Activated gamma-delta T cell treated with Interleukin-2 at 50 U/mL for 16 hours (primary cell): ENCODE measurements at regions not wholly inside any gene's neighbourhood (a gene's known extent, or its start where the extent isn't known, plus 50 kb on each side); places are given as distances from the start of the nearest gene placed in this dataset.

ENCODE experiments used
- DNase-seq: peaks from one replicate; pipeline ENCODE4 v3.0.0-alpha.2; 2020

DNA sequence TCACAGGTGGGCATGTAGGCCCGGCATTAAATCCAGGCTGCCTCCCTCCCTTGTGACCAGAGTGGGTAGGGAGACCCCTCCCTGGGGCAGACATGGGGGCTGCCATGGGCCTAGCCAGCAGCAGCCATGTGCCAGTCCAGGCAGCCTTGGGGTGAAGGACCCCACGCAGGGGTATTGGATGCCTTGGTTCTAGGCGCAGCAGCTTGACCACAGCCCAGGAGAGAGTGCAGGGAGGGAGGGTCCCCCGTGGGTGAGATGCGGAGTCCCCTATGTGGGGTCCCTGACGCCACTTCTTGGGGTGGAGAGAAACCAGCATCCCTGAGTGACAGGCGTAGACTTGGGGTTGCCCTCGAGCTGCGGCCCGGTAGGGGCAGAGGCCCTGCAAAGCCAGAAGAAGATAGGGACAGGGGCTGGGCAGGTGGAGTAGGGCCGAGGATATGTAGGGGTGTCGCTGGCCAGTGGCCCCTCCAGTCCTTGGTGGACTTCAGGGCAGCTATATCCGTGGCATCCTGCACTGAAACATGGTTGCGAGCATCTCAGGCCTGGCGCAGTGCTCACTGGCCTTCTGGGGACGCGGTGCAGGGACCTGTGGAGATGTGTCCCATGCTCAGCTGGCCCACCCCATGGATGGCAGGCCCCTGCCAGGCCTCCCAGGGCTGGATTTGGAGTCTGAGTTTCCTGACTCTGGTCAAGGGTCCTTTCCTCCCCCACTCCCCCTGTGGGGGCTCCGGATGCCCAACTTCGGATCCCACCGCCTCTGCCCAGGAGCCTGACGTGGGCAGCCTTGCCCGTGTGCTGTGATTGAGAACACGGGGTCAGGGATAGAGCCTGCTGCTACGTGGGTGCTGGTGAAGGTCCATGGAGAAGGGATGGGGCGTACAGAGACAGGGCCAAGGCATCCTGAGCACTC lies 1179.8 kb downstream of the BRD1 start:
- no peak for DNase-seq

DNA sequence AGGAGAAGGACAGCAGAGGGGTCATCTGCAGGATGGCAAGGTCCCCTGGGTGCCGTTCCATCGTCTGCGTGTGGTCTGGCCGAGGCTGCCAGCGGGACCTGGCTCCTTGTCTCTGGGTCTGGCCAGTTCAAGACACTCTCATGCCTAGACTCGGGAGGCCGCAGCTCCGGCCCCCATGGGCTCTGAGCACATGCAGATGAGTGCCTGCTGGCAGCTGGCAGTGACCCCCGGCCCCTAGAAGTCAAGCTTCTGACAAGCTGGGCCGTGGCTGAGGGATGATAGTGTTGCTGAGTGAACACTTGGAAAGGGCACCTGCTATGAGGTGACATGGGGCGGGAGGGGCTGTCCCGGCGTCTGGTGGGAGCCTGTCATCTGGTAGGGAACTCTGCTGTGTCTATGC lies 1180.6 kb downstream of the BRD1 start:
- DNase-seq: no peak

DNA sequence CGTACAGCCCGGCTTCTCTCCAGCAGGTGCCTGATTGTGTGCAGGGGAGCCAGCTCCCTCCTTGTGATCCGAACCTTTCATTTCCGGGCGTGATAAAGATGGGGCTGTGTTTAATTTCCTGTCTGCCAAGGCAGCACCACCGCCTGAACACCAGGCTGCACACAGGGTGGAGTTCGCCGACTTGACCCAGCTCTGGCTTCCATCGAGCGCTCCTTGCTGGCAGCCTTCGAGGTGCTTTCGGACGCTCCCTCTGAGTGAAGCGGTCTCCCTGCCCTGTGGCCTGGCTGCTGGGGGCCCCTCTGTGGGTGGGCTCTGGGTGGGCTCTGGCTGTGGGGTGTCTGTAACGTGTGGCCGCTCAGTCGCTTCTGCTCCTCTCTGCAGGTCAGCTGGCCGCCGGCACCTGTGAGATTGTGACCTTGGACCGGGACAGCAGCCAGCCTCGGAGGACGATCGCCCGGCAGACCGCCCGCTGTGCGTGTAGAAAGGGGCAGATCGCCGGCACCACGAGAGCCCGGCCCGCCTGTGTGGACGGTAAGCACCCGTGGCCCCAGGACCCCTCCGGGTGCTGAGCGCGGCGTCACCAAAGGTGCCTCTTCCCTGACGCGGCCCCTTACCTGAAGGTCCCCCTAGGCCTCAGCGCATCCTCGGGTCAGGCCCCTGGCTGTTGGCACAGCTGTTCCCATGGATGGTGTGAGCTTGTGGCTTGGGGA lies 1181.3 kb downstream of the BRD1 start:
- no peak for DNase-seq

DNA sequence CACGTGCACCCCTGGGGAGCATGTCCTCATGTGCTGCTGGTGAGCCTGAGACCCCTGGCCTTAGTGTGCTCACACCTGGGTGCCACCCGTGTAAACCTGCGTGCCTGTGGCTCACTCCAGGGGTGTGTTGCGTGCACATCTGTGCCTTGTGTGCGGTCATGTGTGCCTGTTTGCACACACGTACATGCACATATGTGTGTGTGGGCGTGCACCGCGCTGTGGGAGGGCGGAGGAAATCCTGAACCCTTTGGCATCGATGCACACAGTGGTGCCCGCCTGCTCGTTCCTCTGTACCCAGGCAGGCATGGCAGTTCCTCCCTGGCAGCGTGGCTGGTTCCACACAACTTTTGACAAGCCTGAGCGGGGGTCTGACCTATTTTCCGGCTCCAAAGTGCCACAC lies 1181.9 kb downstream of the BRD1 start:
- no peak for DNase-seq

DNA sequence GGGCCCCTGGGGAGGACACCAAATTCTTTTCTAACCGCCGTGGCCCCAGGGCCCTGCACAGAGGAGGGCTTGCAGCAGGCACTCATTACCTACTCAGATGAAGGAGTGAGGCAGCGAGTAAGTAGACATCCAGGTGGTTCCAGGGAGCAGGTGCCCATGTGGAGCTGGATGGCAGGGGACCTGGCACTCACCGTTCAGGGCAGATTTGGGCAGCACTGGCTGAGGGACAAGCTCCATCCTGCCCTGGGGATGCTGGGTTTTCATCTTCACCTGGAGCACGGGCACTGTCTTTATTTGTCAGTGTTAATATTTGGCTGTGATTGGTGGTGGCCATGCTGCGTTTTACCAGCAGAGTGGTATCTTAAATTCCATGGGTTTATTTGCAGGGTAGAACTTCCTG lies 1182.7 kb downstream of the BRD1 start:
- DNase-seq: no peak

DNA sequence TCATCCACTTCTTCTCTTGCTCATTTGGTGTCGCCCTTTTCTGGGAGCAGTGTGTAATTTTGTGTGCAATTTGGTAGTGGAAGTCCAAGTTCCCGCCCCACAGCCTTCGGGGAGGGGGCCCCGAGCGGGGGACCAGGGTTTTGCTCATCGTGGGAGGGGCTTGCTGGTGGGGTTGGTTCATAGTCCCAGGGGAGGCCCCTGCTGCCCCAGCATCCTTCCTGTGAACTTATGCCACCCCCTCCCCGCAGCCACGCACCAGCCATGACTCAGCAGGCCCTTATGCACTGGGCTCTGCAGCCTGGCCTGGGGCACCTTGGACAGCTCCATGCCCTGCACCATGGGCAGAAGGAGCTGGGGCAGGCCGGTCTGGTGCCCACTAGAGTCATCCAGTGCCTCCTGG lies 1183.6 kb downstream of the BRD1 start:
- DNase-seq: no peak

DNA sequence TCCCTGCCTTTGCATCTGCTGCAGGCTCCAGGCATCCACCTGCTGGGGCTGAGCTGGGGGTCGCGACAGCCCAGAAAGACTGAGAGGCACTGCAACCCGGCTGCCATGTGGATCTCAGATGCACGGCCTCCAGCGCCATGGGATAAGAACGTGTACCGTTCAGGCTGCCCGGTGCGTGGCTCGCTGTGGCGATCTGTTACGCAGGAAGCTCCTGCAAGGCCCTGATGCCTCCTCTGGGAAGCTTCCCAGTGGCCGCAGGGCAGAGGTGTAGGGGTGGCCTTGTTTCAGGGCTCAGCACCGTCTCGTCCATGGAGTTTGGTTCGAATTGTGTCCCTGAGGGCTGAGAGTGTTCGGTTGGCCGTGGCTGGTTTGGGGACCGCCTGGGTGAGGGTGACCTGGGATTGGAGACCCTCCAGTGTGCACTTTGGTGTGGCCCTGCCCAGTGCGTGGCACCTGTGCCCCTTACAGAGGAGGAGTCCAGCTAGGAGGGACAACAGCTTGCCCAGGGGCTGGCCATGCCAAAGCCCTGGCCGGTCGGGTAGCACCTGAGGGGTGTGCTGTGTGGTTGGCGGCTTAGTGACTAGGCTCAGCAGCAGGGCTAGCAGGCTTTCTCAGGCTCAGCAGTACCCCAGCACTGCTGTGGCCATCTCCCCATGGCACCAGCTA lies 1184.5 kb downstream of the BRD1 start:
- DNase-seq: no peak

DNA sequence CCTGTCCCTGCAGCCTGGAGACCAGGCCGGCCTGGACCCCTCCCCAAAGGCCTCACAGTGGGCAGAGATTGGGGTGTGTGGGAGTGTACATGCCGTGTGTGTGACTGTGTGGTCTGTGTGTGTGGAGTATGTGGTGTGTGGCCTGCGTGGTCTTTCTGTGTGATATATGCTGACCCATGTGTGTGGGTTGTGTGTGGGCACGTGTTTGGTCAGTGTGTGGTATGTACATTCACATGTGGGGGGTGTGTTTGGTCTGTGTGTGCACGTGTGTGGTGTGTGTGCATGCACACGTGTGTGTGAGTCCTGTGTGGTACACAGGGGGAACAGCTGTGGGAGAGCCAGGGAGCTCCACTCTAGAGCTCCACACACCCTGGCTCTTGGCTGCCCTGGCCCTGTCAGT lies 1185.1 kb downstream of the BRD1 start:
- no peak for DNase-seq

DNA sequence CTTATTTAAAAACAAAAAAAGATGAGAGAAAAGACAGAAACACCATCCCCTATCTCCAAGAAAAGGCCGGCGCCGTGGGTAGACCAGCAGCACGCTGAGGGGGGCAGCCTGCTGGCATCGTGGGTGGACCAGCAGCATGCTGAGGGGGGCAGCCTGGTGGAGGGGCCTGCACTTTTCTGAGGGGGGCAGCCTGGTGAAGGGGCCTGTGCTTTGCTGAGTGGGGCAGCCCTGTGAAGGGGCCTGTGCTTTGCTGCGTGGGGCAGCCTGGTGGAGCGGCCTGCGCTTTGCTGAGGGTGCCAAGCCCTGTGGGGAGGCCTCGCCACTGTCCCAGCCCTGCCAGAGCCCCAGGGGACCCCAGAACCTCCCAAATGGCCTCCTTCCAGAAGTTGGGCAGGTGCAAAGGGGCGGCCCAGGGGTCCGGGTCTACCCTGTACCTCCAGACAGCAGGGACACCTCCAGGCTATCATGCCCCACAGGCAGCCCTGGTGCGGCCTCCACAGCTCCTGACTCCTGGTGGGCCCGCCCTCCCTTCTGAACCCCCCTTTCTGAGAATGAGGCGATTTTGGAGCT lies 1185.7 kb downstream of the BRD1 start:
- DNase-seq: no peak

DNA sequence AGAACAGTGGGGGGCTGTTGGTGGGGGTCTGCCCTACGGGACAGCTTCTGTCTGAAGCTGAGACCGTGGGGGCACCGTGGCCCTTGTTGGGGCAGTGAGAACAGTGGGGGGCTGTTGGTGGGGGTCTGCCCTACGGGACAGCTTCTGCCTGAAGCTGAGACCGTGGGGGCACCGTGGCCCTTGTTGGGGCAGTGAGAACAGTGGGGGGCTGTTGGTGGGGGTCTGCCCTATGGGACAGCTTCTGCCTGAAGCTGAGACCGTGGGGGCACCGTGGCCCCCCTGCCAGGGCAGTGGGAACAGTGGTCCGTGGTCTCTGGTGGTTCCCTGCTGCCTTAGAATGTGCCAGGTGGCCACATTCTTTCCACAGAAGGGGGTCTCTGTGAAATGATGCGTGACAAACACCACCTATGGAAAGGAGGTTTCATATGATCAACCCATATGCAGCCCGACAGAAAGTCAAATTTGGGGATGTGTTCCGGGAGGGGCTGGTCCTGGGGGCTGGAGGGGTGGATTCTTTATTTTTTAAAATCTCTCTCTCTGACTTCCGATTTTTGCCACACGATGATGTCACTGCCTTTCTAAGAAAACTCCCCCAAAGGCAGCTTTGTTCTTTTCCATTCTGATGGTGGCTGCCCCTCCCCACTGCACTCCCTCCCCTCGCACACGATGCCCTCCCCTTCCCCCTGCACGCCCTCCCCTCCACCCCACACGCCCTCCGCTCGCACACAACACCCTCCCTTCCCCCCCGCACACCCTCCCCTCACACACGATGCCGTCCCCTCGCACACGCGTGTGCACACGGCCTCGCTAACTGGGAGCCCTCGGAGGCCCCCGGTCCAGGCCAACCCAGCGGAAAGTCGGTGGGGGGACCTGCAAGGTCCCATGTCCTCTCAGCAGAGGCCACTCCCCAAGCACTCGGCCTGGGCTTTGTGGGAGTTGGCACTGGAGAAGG lies 1186.5 kb downstream of the BRD1 start:
- no peak for DNase-seq

DNA sequence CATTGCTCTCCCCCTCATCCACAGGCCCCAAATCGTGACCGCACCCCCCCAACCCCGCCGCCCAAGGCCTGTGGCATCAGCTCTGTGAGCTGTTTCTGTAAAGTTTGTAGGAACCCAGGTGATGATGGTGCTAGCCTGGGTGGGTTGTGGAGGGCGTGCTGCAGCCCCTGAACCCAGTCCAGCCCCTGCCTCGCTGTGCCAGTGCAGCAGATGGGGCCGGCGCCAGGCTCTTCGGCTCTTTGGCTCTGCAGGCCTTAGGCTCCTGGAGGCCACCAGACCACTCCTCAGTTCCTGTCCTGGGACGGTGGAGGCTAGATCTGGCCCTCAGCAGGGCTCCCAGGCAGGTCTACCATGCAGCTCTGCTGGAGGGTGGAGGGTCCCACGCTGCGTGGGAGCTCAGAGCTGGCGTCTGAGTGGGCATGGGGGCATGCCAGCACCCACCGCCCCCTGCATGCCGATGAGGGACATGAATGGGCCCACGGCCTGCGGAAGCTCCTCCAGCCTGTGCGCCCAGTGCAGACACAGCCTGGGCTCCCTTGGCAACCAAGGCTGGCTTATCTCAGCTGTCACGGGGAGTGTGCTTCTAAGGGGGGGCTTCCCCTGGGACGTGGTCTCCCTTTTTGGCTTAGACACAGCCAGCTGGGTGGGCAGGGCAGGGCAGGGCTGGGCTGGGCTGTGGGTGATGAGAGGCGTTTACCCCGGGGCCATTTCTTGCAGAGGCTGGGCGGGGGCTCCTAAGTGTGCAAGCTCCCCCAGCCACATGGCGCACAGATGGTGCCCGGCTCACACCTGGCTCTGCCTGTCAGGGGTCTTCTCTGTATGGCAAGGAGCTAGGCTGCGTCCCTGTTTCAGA lies 1187.6 kb downstream of the BRD1 start:
- no peak for DNase-seq

DNA sequence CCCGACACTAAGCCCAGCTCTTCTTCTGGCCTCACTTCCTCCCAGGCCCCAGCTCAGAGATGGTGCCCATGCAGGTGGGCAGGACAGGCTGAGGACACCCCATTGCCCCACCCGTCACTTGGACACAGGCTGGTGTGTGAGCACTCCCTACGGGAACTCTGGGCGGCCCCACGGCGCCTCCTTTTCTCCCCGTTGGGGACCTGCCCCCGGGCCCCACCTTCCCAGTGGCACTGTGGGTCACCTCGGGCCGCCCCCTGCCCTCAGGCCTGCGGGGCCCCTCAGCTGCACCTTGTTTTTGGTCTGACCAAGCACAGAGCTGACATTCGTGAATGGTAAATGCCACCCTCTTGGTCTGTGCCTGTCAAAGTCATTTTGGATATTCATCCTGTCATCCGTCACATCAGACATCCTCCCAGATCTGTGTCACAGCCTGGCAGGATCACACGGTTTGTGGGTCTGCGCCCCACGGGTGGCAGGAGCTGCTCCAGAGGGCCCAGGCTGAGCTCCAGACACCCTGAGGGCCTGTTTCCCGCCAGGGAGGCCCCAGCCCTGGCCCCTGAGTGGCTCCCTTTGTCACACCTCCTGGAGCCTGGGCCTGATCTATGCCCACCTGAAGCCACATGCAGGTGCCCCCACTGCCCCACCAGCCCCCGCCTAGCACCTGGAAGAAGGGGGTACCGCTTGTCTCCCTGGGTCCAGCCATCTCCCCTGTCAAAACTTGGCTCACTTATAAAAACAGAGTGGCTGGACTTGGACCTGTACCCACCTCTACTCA lies 1188.5 kb downstream of the BRD1 start:
- DNase-seq: no peak

DNA sequence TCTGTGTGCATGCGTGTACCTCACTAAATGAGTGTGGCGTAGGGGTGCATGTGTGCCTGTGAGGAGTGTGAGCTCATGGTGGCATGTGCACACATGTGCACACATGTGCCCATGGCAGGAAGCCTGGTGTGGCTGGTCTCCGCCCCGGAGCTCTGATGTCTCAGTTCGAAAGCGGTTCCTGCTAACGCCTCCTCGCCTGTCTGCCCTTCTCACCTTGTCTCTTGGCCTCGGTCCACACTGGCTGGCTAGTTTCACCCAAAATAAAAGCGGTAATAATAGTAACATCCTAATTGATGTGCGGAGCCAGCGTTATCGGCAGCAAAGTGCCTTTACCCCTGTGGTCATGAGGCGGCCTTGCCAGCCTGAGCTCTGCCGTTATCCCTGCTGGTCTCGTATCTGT lies 1190.4 kb downstream of the BRD1 start:
- DNase-seq: no peak

DNA sequence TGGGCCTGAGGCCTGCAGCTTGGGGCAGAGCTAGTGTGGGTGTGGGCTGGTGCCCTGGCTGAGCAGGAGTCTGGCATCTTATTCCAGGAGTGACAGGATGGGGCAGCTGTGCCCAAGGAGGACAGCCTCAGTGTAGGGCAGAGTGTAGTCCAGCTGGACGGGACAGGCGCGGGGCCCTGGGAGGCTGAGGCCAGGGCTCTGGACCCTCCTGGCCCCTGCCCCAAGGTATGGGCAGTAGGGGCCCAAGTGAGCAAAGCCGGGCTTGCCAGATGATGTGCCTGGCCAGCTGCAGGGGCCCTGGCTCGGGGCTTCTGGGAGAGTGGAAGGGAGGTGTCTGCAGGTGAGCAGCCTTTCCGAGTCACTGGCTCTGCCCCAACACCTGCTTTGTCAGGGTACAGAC lies 1190.9 kb downstream of the BRD1 start:
- no peak for DNase-seq

DNA sequence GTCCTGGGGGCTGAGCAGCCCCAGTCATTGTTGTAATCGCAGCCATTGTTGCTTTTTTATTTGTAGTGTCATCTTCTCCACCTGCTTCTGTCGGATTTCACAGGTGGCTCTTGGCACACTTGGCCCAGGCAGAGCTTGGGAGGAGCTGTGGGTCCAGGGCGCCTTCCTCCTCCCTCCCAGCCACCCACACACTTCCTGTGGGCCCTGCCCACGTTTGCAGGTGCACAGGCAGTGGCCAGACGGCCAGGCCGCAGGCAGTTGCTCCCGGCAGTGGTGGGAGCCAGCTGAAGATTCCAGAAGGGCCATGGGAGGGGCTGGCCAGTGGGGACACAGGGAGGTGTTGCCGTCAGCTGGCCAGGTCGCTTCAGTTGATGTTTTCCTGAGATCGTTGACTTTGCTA lies 1191.9 kb downstream of the BRD1 start:
- DNase-seq: no peak

DNA sequence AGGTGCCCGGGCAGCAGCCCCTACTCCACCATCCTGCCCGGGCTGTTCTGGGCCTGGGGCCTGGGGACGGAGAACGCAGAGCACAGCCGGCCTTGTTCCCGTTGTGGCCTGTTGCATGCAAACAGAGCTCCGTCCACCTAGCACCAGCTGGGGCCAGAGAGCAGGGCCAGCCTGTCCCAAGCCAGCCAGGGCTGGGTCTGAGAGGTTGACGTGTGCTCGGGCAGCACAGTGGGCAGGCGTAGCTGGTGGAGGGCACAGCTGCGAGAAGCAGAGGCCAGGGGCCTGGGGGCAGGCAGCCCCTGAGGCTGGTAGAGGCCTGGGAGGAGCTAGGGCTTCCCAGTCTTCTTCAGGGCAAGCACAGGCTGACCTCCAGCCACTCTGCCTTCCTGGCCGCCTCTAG lies 1192.6 kb downstream of the BRD1 start:
- DNase-seq: no peak

DNA sequence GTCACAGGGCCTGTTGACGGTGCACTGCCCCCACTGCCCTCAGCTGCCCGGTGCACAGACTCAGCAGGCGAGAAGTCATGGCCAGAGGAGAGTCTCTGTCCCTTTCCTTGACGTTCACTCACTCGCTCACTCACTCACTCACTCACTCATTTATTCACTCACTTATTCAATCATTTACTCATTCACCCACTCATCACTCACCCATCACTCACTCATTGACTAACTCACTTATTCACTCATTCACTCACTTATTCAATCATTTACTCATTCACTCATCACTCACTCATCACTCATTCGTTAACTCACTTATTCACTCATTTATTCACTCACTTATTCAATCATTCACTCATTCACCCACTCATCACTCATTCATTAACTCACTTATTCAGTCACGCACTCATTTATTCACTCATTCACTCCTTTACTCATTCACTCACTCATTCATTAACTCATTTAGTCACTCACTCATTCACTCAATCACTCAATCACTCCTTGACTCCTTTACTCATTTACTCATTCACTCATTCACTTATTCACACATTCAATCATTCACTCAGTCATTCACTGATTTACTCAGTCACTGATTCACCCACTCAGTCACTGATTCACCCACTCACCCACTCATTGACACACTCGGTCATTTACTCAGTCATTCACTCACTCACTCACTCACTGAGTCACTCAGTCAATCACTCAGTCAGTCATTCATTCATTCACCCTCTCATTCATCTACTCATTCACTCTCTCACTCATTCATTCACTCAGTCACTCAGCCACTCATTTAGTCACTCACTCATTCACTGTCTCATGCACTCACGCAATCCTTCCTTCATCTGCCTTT lies 1193.5 kb downstream of the BRD1 start:
- DNase-seq: no peak

DNA sequence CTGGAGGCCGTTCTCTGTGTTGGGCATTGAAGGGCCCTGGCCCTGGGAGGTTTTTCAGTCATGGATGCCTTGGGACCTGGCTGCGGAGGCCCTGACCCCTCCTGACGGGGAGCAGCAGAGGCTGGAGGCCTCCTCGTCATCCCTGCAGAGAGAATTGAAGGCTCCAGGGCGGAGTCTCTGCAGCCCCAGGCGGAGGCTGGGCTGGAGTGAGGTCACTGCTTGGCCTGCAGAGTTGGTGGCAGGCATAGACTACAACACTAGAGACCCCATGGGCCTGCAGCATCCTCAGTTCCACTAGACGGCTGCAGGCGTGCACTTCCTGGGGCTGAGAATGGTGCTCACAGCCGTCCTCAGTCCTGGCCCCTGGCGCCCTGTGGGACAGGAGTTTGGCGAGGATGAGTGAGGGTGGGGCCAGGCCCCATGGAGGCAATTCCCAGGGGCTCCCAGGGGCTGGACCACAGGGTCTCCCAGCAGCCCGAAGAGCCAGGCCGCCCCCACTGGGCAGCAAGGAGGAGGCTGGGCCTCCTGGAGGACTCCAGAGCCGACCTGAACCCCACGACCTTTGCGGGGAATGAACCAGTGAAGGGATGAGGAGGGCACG lies 1194.9 kb downstream of the BRD1 start:
- DNase-seq: no peak

DNA sequence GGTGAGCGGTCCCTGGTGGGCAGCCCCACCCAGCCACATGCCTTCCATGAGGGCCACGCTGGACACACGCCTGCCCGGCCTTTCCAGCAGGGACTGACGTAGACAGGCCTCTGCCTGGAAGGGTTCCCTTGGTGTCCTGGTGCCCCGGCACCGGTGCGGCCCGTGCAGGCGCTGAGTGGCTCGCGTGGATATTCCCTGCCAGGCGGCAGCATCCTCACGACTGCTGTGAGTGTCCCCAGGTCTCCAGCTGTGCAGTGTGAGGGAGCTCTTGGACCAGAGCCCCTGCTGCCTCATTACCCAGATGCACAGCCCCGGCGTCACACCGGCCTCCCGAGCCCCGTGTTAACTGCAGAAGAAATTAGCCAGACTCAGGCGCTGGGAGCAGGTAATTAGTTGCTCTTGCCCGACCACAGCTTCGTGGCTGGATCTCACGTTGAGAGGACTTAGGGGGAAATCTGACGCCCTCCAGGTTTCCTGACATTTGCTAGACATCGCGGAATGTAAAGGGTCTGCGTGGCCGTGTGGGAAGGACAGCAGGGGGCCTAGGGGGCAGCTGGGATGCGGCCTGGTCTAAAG lies 1196.3 kb downstream of the BRD1 start:
- no peak for DNase-seq
